ENCODE measurements at regions not wholly inside any gene's neighbourhood (a gene's known extent, or its start where the extent isn't known, plus 50 kb on each side); places are given as distances from the start of the nearest gene placed in this dataset.

DNA sequence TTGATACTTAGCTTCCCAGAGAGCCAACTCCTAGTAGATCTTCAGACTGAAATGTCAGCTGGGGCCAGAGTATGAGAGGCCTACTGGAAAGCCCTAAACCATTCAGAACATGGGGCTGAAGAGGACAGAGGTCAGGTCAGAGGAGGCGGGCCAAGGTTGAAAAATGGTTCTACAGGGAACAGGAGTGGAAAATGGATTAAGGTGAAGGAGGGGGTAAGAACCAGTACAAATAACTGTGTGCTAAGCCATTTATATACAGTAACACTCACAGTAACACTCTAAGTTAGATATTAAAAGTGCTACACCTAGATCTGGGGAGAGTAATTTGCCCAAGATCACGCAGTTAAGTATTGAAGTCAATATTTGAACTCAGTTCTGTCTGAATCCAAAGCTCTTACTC lies 313.2 kb upstream of the MAP3K7 start (continued):
- no peak for TF ChIP-seq CTCF (IDR thresholded peaks at IDR 0.05)

DNA sequence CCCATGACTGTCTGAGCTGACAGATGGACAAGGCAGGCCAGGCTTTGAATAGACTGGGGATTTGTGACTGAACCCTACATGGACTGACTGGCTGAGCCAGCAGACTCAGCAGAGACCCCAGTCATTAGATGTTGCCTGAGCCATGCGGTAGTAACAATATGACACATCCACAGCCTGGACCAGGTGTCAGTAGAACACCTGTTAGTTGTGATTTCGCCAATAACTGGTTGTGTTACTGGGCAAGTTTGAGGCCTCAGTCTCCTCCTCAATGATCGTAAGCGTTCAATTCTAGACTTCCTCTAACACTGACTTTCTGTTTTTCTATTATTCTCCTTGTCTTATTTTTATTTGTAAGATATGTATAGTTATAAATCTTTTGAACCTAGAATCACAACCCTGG lies 311.9 kb upstream of the MAP3K7 start:
- TF ChIP-seq USF2 (IDR thresholded peaks at IDR 0.05) (no peak), RCOR1 (IDR thresholded peaks at IDR 0.05; ENCODE audit: low read depth, low read length) (no peak), NFE2L2 (conservative IDR thresholded peaks at IDR 0.05; ENCODE audit: low read length) (no peak), EHF (CRISPR knock-in tag; IDR thresholded peaks at IDR 0.05) (no peak), KDM1A (IDR thresholded peaks at IDR 0.05; ENCODE audit: low read depth) (no peak), RARB (CRISPR knock-in tag; IDR thresholded peaks at IDR 0.05) (no peak), MAFK (IDR thresholded peaks at IDR 0.05; ENCODE audit: partially characterized antibody) (no peak)
- H3K4me2 ChIP-seq = no peak overlapping the region
- no peak overlapping the region for H3K27ac ChIP-seq
- FAIRE-seq = no peak
- H3K9me3 ChIP-seq = no peaks in the 10 kb centered on the region
- WGBS (ENCODE audit: missing lambda C conversion rate) = 44% methylated on average over 4 of the region's 4 CpGs
- H3K4me3 ChIP-seq = no peak overlapping the region
- CTCF ChIA-PET = no interaction called here
- no peak for DNase-seq (ENCODE audit: low read depth in 1 of 2, low spot score in 1 of 2)
- POLR2A ChIA-PET = no interaction called here
- no peaks in the 10 kb centered on the region for H3K4me1 ChIP-seq
- ATAC-seq = no peak

- TF ChIP-seq POLR2AphosphoS2 (conservative IDR thresholded peaks at IDR 0.05; ENCODE audit: low read length) (no peak), POLR2A (IDR thresholded peaks at IDR 0.05; ENCODE audit: low read length) (no peak), CEBPB (IDR thresholded peaks at IDR 0.05) (no peak), CHD4 (IDR thresholded peaks at IDR 0.05; ENCODE audit: borderline replicate concordance) (no peak), EHF (CRISPR knock-in tag; IDR thresholded peaks at IDR 0.05) (no peak), FOSB (CRISPR knock-in tag; IDR thresholded peaks at IDR 0.05) (no peak), GATA3 (IDR thresholded peaks at IDR 0.05; ENCODE audit: borderline replicate concordance) (no peak), RAD21 (conservative IDR thresholded peaks at IDR 0.05 in 1 of 2, IDR thresholded peaks at IDR 0.05 in 1 of 2) (no peak), NPAS2 (CRISPR knock-in tag; IDR thresholded peaks at IDR 0.05; ENCODE audit: borderline replicate concordance) (no peak), HOXB13 (CRISPR knock-in tag; IDR thresholded peaks at IDR 0.05; ENCODE audit: low read depth) (no peak), HES2 (IDR thresholded peaks at IDR 0.05) (no peak)
- TF ChIP-seq, protein P1, sequence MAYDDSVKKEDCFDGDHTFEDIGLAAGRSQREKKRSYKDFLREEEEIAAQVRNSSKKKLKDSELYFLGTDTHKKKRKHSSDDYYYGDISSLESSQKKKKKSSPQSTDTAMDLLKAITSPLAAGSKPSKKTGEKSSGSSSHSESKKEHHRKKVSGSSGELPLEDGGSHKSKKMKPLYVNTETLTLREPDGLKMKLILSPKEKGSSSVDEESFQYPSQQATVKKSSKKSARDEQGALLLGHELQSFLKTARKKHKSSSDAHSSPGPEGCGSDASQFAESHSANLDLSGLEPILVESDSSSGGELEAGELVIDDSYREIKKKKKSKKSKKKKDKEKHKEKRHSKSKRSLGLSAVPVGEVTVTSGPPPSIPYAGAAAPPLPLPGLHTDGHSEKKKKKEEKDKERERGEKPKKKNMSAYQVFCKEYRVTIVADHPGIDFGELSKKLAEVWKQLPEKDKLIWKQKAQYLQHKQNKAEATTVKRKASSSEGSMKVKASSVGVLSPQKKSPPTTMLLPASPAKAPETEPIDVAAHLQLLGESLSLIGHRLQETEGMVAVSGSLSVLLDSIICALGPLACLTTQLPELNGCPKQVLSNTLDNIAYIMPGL (CRISPR knock-in tag; IDR thresholded peaks at IDR 0.05; ENCODE audit: borderline replicate concordance) = no peak
- ATAC-seq (no peak), DNase-seq (ENCODE audit: low read depth in 1 of 2, low spot score in 1 of 2) (no peak), FAIRE-seq (no peak)
- 33% methylated on average over 3 of the region's 3 CpGs for WGBS (ENCODE audit: missing lambda C conversion rate)
- ChIA-PET POLR2A (no interaction called here), CTCF (no interaction called here)
- H3K4me1 ChIP-seq = no peaks in the 10 kb centered on the region
- H3K9me3 ChIP-seq = no peaks in the 10 kb centered on the region
- no peak overlapping the region for H3K4me2 ChIP-seq
- H3K27ac ChIP-seq = no peak overlapping the region
- H3K4me3 ChIP-seq = no peak overlapping the region
Observed at GRCh38 chr6:90896075-90896547, 309.2 kb upstream of the MAP3K7 start.
